GM19395 (cell line): ENCODE measurements at regions not wholly inside any gene's neighbourhood (a gene's known extent, or its start where the extent isn't known, plus 50 kb on each side); places are given as distances from the start of the nearest gene placed in this dataset.
"Not testable (repeated sequence)": the region's sequence is repeated elsewhere in the genome, so short reads cannot be mapped to it uniquely, and the experiment has no call there.

ENCODE experiments used
- ATAC-seq: cut with Tn5 transposase; IDR thresholded peaks from one replicate; pipeline ENCODE4 v1.9.1; 2021; ENCODE audit warnings: mild to moderate bottlenecking, moderate library complexity; ENCODE audit not compliant: unreplicated experiment

DNA sequence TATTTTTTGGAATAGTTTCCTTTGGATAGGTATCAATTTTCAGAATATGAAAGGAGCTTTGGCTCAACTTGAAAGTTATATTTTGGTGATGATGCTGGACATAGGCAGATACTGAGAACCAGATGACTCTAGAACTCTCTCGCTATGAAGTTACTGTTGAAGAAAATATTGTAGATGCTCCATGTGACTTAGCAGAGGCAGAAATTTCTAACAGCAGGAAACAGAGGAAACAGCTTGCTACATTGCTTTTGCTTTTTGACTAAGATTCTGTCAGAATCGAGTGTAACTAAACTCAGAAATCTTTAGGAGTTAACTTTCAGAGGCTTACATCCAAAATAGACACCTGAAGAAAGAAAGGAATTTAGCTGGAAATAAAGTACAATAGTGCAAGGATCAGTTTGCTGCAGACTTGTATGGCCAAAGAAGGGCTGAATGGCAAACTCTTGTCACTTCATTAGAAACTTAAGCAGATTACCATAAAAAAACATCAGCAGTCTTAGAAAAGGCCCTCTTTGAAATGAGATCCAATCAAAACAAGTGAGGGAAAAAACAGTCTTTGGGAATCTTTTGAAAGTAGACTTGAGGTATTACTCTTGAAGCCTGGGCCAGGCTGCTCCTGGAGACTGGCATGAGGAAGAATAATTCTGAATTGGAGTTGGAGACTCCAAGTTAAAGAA lies 911.8 kb downstream of the FSCB start:
- ATAC-seq = no peak

DNA sequence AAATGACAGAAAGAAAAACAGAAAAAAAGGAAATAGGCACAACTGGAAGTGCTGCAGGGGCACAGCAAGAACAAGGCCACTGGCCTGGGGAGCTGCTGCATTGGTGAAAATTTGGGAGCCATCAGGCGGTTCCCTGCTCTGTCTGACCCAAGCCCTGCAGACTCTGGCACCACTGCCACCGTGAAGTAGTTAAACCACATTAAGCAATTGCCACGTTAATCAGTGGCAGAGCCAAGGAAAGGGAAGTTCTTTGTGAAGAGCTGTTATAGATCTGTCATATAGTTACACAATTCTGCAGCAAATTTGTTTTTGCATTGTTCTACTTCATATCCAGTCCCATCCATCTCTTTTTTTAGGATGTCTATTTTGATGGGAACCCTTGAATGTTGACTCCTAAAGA lies 915.3 kb downstream of the FSCB start:
- ATAC-seq = no peak

- no peak for ATAC-seq
Measured at GRCh38 chr14:43587183-43587582, 919.9 kb downstream of the FSCB start.

GRCh38 chr14:43579671-43580070 lies 927.4 kb downstream of the FSCB start:
- ATAC-seq = no peak

DNA sequence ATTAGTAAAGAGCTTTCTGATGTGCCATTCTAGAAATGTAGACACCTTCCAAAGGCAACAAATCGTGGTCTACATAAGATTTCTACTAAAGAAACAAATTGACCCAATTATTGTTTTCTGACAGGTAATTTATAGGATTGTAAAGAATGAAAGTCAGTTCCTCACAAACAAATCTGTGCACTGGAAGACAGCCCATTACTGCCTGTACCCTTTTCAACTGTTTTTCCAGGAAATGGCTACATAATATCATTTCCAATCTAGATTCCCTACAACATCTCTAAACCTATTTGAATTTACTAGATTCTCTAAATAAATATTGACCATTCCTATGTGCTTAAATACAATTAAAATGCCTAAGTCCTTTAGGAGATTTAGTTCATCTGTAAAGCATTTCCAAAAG lies 939.1 kb downstream of the FSCB start:
- ATAC-seq = no peak

DNA sequence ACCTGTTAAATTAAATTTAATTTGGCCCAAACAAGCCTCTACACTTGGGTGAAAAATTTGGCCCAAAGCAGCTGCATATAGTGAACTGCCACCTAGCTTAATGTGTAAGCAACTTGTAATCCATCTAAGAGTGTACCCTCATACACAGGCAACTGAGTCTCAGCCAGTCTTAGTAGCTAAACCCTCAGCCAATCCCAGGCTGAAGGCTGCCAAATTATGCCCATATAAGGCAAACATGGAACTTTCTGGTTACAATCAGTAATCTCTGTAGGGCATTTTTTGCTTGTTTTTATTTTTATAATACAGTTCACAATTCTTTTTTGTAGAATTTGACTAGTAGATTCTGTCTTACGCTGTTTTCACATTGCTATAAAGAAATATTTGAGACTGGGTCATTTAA lies 958.7 kb downstream of the FSCB start:
- no peak for ATAC-seq

DNA sequence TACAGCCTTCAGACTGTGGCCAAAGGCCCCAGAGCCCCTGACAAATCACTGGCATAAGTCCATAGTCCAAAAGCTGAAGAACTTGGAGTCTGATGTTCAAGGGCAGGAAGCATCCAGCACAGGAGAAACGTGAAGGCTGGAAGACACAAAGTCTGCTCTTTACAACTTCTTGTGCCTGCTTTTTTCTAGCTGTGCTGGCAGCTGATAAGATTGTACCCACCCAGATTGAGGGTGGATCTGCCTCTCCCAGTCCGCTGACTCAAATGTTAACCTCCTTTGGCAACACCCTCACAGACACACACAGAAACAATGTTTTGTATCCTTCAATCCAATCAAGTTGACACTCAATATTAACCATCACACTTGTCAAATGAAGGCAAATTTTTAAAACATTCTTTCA lies 959.5 kb downstream of the FSCB start:
- ATAC-seq = not testable (repeated sequence)

DNA sequence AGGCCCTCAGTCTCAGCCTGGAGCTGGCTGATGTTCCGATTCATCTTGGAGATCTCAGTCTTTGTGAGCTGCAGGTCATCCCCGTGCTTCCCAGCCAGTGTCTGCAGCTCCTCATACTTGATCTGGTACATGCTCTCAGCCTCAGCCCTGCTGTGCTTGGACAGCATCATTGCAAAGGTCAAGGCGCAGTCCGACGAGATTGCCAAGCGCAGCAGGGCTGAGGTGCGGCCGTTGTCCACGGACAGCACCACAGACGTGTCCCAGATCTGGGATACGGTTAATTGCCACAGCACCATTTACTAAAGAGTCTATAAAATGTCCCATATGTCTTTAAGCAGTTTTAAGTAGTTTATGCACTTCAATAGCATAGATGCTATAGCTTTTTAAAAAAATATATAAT lies 965.7 kb downstream of the FSCB start:
- no peak for ATAC-seq

GRCh38 chr14:43540948-43541347 lies 966.1 kb downstream of the FSCB start:
- no peak for ATAC-seq

GRCh38 chr14:43539210-43539609 lies 967.9 kb downstream of the FSCB start:
- ATAC-seq = no peak

- no peak for ATAC-seq
Measured at GRCh38 chr14:43535231-43535838, 971.7 kb downstream of the FSCB start.

GRCh38 chr14:43532825-43533416 lies 974.2 kb downstream of the FSCB start:
- ATAC-seq = no peak

- no peak for ATAC-seq
Measured at GRCh38 chr14:43528321-43528720, 978.8 kb downstream of the FSCB start.

DNA sequence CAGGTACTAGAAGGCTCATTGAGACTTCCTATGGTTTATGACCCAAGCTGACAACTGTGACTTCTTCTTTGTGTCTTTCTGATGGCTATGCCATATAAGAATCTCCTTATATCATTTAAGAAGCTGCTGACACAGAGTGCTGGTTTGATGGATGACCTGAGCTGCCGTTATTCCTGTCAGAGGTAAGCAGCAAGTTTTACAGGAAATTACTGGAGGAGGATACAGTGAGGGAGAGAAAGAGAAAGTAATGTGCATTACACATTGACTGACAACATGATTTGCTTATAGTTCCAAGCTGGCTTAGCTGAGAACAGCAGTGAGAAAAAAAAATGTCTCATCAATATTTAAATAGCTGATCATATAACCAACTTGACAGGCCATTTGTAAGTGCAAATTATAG lies 981.4 kb downstream of the FSCB start:
- ATAC-seq = no peak

- ATAC-seq = no peak
Measured at GRCh38 chr14:43522901-43523300, 984.2 kb downstream of the FSCB start.

GRCh38 chr14:43522191-43522590 lies 984.9 kb downstream of the FSCB start:
- no peak for ATAC-seq

DNA sequence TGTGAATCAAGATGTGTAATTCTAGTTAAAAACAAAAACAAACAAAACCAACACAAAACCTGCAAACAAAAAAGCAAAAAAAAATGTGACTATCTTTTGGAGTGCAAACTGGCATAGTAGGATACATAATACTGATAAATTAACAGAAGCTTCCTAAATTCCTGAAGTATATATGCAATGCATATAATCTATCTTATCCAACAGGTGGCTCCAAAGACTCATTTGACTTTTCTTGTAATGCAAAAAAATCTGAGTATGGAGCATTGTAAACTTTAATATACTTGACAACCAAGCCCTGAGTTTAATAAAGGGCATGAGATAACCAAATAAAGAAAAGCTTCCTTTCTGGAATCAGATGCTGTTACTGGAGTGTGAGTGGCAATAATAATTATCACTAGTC lies 1003.6 kb downstream of the FSCB start:
- ATAC-seq = no peak

GRCh38 chr14:43492359-43492758 lies 1014.7 kb downstream of the FSCB start:
- ATAC-seq = not testable (repeated sequence)

GRCh38 chr14:43483415-43483814 lies 1023.7 kb downstream of the FSCB start:
- no peak for ATAC-seq

GRCh38 chr14:43481864-43482263 lies 1025.2 kb downstream of the FSCB start:
- ATAC-seq = no peak

- no peak for ATAC-seq
Measured at GRCh38 chr14:43480976-43481375, 1026.1 kb downstream of the FSCB start.

GRCh38 chr14:43479596-43480195 lies 1027.4 kb downstream of the FSCB start:
- ATAC-seq = no peak
